GM18858 (cell line): ENCODE measurements at regions not wholly inside any gene's neighbourhood (a gene's known extent, or its start where the extent isn't known, plus 50 kb on each side); places are given as distances from the start of the nearest gene placed in this dataset.
"Not testable (repeated sequence)": the region's sequence is repeated elsewhere in the genome, so short reads cannot be mapped to it uniquely, and the experiment has no call there.

Experiments used
- ATAC-seq: cut with Tn5 transposase; IDR thresholded peaks from one replicate; pipeline ENCODE4 v1.9.1; 2021; ENCODE audit not compliant: unreplicated experiment

DNA sequence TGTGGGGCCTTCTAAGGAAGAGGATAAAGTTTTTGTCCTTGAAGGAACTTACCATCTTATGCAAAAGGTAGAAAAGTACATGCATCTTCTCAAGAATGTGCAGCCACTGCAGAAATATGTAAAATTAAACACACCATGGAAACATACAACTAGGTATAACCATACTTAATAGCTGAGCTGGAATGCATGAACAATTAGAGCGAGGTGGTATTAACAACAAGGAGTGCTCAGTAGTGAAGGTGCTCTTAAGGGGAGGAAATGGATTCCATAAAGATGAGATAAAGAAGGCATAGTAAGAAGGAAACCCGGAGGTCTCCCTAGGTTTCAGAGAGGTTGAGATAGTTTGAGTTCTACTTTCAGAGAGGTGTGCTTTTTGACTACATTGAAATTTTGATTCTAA is 415.9 kb downstream of the NDFIP2 start:
- no peak for ATAC-seq

DNA sequence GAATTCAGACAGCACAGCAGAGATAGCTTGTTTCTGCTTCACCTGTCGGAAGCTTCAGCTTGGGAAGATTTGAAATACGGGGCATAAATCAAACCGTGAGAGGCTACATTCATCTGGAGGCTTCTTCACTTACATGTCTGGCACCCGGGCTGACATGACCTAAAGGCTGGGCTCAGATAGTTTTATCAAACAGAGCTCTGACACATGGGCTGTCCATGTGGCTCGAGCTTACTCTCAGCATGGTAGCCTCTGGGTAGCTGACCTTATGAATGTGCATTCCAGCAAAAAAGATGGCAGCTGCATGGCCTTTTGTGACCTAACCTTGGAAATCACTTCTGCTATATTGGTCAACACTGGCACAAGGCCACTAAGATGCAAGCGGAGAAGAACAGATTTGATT is 414.5 kb downstream of the NDFIP2 start:
- ATAC-seq, result no peak

DNA sequence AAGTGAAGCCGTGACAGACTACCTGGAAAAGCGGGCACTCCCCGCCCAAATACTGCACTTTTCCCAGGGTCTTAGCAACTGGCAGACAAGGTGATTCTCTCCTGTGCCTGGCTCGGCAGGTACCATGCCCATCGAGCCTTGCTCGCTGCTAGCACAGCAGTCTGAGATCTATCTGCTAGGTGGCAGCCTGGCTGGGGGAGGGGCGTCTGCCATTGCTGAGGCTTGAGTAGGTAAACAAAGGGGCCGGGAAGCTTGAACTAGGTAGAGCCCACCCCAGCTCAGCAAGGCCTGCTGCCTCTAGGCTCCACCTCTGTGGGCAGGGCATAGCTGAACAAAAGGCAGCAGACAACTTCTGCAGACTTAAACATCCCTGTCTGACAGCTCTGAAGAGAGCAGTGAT is 406.3 kb downstream of the NDFIP2 start:
- ATAC-seq, result not testable (repeated sequence)

DNA sequence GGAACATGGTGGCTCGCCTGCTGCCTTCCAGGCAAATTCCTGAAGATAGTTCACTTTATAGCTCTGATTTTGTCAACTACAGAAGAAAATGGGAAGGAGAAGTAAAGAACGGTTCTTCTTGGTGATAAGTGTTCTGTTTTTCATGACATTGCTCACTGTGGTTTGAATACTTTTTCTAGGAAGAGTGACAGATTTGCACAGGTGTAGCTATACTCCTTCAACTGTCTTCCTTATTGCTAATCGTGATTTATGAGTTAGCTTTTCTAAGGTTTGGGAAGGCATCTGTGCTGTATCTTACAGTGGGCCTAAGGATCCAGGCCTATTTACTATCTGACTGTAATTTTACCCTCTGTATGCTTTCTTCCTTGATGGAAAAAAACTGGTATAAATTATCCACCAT is 405.6 kb downstream of the NDFIP2 start:
- no peak for ATAC-seq

DNA sequence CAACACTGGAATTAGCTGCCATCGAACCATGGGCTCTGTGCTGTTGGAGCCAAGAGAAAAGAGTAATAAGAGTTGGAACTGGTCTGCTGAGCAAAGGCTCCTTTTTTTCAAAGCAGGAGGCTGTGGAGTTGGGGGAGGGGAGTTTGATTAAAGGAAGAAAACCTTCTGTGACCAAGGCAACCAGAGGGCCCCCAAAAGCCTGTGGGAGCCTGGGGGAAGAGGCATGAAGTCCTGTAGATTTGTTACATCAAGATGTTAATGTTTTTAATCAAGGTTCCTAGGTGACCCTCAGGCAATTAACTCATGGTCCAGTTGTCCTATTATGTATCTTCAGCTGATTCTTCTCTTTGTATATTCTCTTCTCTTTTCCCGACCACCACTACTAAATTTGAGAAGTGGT is 403.9 kb downstream of the NDFIP2 start:
- no peak for ATAC-seq

DNA sequence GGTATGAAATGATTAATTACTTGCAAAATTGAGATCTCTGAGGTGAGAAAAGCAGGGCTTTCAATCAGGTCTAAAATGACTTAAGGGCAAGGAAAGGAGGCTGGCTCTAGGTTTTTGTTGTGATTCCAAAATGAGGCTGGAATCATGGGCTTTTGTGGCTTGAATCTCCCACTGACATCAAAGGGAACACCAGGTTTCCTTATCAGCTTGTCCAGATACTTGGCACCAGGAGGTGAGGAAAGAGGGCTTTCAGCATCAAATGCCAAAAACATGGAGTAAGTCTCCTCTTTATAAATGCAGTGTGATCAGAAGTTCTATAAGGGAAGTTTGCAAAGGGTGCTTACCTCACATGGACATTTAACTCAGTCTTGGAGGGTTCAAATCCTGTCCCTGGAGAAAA is 402.3 kb downstream of the NDFIP2 start:
- no peak for ATAC-seq

DNA sequence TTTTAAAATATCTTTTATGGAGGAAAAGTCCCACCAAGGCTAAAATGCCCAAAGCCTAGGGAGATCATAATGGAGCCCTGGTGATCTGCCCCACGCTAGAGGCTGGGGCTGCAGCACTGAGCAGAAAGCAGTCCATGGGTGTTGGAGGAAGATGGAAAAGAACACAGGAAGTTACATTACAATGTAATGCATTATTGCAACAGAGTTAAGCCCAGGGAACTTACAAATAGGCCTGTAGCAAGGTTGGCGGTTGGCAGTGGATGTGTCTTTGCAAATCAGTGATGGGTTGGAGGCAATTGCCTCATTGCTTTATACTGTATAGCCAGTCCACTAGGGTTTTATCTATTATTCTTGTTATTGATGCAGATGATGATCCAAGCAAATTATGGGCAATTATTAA is 399.9 kb downstream of the NDFIP2 start:
- no peak for ATAC-seq

DNA sequence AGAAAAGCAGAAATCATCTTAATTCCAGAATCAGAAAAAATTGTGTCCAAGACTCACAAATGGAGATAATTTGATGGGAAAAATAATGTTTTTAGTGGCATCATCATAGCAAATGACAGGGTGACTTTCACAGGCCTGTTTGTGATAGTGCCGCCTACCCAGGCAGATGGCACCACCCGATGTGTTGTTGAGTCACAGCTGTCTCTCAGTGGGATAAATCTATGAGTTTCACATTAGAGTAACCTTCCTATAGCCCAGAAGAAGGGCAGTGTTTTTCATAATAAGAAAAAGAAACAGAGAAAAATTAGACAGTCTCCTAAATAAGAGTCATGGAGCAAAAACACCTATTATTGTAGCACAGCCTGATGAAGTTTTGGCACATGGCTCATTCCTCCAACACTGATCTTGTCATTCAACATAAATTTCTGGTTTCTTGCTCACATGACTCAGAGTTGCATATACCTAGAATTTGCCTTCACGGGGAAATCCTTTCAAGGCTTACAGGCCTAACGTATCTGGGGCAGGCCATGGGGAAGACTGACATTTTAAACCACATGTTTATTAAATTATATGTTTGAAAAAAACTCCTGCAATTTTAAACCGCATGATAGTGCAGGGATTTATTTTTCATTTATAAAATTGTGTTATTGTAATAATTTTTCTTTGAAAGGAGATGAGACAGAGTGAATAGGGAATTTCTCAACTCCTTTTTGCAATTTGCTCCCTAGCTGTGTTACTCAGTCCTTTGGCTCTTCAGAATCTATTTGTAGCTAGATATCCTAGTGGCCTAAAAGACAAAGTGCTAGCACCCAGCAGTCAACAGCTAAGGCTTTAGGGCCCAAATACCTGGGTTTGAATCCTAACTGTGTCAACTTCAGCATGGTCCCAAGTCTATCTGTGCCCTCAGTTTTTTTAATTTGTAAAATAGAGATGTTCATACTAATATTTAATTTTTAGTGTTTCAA is 393.7 kb downstream of the NDFIP2 start:
- no peak for ATAC-seq

DNA sequence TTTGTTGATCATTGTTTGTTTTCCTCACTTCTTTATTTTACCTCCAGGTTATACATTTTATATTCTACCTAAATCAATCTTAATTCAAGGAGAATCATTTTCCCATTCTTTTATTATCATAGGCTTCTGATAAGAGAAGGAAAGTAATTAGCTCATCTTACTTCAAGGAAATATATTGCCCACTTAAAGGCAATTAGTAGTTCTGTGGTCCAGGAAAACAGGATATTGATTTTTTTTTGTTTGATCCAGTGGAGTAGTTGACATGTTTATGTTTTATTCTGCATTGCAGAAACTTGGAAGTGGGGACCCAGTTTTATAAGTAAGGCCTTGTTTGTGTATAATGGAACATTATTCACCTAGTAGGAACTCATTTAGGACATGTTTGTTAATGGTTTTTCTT is 390.6 kb downstream of the NDFIP2 start:
- ATAC-seq, result no peak

DNA sequence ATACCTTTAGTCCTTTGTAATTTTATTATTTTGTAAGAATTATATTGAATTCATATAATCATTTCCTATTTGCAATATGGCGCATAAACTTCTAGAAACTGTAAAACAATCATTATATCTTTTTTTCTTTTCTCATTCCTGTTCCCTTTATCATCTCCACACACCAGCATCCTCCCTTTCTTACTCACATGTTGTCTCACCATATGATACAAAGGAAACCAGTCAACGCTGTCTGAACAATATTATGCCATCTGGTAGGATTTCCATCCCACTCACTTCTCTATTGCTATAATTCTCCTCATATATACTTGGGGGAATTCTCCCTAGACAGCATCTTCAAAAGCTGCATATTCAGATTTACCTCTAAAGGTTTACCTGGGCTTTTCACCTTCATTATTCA is 389.8 kb downstream of the NDFIP2 start:
- no peak for ATAC-seq

DNA sequence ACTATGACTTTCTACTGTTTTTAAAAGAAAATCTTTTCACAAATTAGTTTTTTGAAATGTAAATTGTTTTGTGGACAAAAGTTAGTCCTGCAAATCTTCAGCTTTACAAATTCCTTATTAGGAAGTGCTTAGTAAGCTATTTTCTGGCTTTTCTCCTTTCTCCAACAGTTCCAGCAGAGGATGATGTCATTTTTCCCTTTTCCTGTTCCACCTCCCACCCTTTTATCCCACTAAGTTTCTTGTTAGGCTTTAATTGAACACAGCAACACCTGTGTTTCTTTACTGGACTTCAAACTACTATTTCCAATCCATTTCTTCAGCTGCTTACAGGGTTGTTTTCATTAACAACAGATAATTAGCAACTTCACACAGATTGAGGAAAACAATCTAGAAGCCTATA is 389.2 kb downstream of the NDFIP2 start:
- ATAC-seq, result no peak

DNA sequence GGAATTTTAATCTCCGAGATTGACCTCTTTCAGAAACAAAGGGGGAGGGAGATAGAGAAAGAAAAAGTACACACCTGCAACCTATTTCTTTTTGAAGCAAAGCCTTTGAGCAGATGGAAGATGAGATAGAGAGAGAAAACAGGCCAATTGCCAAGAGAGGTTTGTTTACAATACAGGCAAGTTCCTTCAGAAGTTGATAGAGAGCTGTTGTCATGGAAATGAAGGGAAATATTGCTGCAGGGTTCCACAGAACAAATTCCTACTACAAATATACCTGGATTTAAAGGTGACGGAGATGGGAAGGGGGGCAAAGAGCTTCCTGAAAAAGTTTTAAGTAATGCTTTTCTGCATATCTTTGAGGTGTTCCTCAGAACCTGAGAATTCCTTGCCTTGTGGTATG is 388.4 kb downstream of the NDFIP2 start:
- ATAC-seq, result no peak

DNA sequence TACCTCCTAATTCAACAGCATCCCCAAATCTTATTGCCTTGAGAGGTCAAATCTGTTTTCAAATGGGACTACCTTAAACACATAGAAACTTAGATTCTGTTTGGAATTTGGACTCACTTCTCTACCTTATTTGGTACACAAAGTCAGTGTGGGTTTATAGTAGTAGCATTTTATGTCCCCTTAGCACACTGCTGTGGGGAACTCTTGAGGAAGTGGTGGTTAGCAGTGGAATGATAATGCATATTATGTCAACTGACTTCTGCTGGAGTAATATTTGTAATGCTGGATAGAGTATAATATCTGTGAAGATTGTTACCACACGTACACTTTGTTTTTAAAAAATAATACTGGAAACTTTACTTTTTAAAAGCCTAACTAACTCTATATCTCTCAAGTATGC is 386.3 kb downstream of the NDFIP2 start:
- ATAC-seq, result no peak

DNA sequence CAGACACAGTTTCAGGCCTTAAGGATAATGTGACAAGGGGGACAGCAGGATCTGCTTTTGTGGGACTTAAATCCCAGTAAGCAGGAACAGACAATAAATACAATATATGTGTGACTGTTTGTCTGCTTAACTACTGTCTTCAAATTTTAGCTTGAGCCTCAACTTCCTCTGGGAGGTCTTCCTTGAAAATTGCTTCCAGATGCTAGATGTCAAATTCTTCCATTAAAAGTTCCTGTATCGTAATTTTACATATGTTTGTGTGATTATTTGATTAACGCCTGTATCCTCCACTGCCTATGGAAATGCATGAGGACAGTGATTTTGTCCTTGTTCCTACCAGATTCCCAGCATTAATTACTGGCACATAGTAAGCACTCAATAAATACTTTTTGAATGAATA is 385.5 kb downstream of the NDFIP2 start:
- no peak for ATAC-seq

DNA sequence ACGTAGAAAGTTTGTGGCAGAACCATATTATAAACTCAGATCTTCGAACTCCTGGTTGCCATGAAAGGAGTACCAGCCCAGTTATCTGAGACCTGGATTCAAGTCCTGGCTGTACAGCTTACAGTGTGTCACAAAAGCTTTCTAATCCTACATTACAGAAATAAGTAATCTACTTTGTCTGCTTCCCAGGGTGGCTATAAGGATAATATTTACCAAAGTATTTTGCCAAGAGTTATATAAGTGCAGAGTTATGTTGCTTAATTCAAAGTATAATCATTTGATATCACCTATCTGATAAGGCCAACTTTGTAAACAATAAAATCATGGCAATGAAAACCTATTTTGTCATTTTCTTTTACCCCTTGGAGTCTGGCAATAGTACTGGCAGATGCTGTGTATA is 381.6 kb downstream of the NDFIP2 start:
- no peak for ATAC-seq

DNA sequence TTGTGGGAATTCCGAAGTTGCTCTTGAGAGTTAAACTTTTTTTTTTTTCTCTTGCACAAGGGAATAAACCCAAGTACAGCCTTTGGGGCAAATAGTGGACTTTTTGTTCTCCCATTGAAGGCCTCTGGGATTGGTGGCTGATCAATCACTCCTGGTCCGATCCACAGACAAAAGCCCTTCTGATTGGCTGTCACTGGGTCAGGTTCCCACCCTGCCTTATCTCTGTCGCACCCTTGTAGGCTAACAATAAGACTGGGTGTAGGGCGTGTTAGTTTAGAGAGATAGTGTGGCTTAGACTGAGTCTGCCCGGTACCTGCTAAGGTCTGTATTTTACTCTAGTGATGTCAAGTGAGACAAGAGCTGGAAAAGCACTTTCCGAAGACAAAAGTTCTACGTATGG is 380.8 kb downstream of the NDFIP2 start:
- no peak for ATAC-seq

DNA sequence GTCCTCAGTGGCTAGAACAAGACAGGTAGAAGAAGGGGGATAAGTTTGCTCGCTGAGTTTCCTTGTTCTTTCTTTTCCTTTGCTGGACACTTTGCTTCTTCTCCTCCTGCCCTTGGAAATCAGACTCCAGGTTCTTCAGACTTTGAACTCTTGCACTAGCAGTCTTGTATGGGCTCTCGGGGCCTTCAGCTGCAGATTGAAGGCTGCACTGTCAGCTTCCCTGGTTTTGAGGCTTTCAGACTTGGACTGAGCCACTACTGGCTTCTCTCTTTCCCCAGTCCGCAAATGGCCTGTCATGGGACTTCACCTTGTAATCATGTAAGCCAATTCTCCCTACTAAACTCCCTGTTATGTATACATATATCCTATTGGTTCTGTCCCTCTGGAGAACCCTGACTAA is 379.8 kb downstream of the NDFIP2 start:
- no peak for ATAC-seq

DNA sequence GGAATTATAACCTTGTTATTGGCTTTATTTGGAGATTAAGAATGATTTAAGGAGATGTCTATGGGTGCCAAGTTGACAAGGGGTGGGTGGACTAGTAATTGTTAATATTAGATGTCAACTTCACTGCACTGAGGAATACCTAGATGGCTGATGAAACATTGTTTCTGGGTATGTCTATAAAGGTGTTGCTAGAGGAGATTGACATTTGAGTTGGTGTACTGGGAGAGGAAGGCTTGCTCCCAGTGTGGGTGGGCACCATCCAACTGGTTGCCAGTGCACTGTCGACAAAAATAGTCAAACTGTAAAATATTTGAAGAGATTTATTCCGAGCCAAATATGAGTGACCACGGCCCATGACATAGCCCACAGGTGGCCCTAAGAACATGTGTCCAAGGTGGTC is 378.8 kb downstream of the NDFIP2 start:
- no peak for ATAC-seq

DNA sequence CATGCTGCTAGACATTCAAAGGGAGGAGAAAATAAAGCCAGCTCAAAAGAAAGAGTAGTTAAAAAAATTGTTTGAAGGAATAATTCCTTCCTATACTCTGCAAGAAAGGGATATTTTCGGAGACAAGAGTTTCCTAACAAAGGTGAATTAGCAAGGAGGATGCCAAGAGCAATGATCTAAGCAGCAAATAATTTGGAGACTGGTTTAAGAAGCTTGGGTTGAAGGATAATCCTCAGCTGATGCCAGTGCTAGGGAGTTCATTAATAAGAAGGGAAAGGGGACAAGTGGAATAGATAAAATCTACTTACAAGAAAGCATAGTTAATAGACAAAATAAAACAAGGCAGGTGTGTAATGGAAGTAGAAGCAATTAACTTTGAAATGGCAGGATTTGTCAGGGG is 372.3 kb downstream of the NDFIP2 start:
- ATAC-seq, result no peak

DNA sequence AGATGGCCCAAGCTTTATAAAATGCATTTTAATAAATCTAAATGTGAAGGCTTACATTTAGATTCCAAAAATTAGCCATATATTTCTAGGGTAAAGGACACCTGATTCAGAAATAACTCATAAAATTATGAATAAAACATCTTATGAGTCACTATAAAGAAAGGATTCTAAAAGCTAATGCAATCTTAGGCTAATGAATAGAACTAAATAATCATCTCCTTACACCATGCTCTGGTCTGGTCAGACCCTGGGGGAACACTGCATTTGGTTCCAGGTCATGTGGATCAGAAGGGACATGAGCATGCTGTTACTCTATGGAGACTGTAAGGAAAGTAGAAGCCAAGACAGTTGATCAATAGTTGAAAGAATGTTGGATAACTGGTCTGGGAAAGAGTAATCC is 370.4 kb downstream of the NDFIP2 start:
- ATAC-seq, result no peak

DNA sequence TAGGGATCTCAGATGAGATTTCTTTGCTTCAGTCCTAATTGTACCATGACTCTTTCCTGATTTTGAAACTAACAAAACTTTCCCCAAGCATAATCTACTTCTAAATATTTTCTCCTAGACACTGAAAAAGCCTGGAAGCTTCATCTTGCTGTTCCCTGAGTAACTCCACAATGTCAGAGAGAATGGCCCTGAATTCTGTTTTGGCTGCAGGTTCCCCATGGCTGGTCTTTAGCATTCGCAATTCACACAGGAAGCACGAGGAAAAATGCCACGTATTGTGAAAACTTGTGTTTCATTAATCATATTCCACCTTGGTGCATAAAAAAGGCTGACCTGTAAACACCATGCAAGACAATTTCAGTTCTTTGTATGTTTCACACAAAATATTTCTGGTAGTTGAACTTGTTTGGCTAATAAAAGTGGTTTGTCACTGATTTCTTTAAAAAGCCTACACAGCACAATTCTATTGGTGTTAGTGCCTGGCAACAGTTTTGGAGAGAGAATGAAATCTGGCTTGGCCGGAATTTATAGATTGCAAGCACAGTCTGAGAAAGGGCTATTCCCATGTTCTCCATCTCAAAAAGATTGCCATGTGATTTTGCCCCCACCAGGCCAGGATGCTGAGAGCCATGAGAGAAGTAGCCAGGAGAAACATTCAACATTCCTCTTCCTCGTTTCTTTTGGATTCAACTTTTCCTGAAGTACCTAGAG is 367.1 kb downstream of the NDFIP2 start:
- no peak for ATAC-seq

DNA sequence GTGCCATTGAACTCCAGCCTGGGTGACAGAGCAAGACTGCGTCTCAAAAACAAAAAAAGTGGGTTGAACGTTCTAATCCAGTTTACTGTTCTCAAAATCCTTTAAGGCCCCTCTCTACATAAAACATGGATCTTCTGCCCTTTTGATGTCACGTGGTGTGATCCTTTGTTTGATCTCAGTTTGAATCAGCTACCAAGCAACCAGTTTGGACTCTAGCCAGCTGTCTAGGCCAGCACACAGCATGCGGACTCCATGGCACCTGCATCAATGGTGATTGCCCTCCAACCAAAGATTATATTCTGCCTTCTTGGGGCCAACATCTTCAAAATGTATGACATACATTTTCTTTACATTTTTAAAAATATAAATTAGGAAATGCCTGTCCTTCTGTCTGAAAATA is 365.4 kb downstream of the NDFIP2 start:
- ATAC-seq, result no peak
